Neural progenitor cell (in vitro differentiated cells): ENCODE measurements at regions not wholly inside any gene's neighbourhood (a gene's known extent, or its start where the extent isn't known, plus 50 kb on each side); places are given as distances from the start of the nearest gene placed in this dataset.

Source experiments
- EZH2 ChIP-seq: fragments of 200-600 bp; sonication (generic); IDR thresholded peaks from 2 replicates; pipeline ENCODE4 v1.6.1; 2017; ENCODE audit warnings: antibody characterized with exemption, mild to moderate bottlenecking, moderate library complexity
- TF ChIP-seq, protein P1 (sequence below): fragments of 200-600 bp; sonication (generic); IDR thresholded peaks from 2 replicates; pipeline ENCODE4 v1.5.1; 2017; ENCODE audit warnings: antibody characterized with exemption, mild to moderate bottlenecking

- TF ChIP-seq, protein P1, sequence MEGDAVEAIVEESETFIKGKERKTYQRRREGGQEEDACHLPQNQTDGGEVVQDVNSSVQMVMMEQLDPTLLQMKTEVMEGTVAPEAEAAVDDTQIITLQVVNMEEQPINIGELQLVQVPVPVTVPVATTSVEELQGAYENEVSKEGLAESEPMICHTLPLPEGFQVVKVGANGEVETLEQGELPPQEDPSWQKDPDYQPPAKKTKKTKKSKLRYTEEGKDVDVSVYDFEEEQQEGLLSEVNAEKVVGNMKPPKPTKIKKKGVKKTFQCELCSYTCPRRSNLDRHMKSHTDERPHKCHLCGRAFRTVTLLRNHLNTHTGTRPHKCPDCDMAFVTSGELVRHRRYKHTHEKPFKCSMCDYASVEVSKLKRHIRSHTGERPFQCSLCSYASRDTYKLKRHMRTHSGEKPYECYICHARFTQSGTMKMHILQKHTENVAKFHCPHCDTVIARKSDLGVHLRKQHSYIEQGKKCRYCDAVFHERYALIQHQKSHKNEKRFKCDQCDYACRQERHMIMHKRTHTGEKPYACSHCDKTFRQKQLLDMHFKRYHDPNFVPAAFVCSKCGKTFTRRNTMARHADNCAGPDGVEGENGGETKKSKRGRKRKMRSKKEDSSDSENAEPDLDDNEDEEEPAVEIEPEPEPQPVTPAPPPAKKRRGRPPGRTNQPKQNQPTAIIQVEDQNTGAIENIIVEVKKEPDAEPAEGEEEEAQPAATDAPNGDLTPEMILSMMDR: no peak
- no peak for TF ChIP-seq EZH2
These were observed 456.8 kb downstream of the PRR32 start for GRCh38 chrX:127276326-127276725.
